Suprapubic skin (tissue), 4 donors: ENCODE measurements at regions not wholly inside any gene's neighbourhood (a gene's known extent, or its start where the extent isn't known, plus 50 kb on each side); places are given as distances from the start of the nearest gene placed in this dataset.

ENCODE experiments used
- DNase-seq, 2 donors: peaks; one replicate each; pipeline ENCODE4 v3.0.0-alpha.2; 2019; ENCODE audit warnings: low spot score in 2 of 2
- H3K27ac ChIP-seq: fragments of 200-600 bp; sonication (generic); one replicate; pipeline ENCODE4 v1.5.1; 2019
- H3K27me3 ChIP-seq: fragments of 200-600 bp; sonication (generic); one replicate; pipeline ENCODE4 v1.5.1; 2019
- H3K36me3 ChIP-seq: fragments of 200-600 bp; sonication (generic); one replicate; pipeline ENCODE4 v1.5.1; 2019
- H3K4me1 ChIP-seq: fragments of 200-600 bp; sonication (generic); one replicate; pipeline ENCODE4 v1.5.1; 2019
- H3K4me3 ChIP-seq: fragments of 200-600 bp; sonication (generic); one replicate; pipeline ENCODE4 v1.5.1; 2019; ENCODE audit warnings: mild to moderate bottlenecking
- H3K9me3 ChIP-seq: fragments of 200-600 bp; sonication (generic); one replicate; pipeline ENCODE4 v1.5.1; 2019
- EP300 ChIP-seq: sonication (generic); formaldehyde crosslinking; IDR thresholded peaks from one replicate; pipeline ENCODE4 v1.6.1; 2017; ENCODE audit warnings: antibody characterized with exemption
- POLR2A ChIP-seq, 2 donors: fragments of 450-650 bp; IDR thresholded peaks; one replicate each; pipeline ENCODE4 v1.6.1; 2017; ENCODE audit warnings: antibody characterized with exemption in 2 of 2, mild to moderate bottlenecking in 2 of 2, moderate library complexity in 2 of 2
- POLR2AphosphoS5 ChIP-seq, 3 donors: sonication (generic); formaldehyde crosslinking; IDR thresholded peaks; one replicate each; pipeline ENCODE4 v1.6.1; 2017; ENCODE audit warnings: antibody characterized with exemption in 3 of 3
- WGBS: methylation state at CpG from one replicate; pipeline ENCODE4 v1.1.5; 2018; 5-methylcytosine and 5-hydroxymethylcytosine counted together
- TF ChIP-seq, protein P1 (sequence below), 2 donors: fragments of 200-600 bp in 1 of 2; fragments of 450-650 bp in 1 of 2; sonication (generic) in 1 of 2; IDR thresholded peaks; one replicate each; pipeline ENCODE4 v1.5.1; 2016 to 2019; ENCODE audit warnings: antibody characterized with exemption in 2 of 2, mild to moderate bottlenecking in 1 of 2, moderate library complexity in 1 of 2

GRCh38 chr13:109381546-109382180, 404.7 kb downstream of the IRS2 start:
- WGBS: 32% methylated on average over 5 of the region's 5 CpGs
- Histone ChIP-seq H3K27ac (peak overlapping the region; percentile 29), H3K4me1 (no peaks in the 10 kb centered on the region), H3K36me3 (no peaks in the 10 kb centered on the region), H3K9me3 (no peaks in the 10 kb centered on the region), H3K27me3 (no peaks in the 10 kb centered on the region), H3K4me3 (no peak overlapping the region)
- TF ChIP-seq, protein P1, sequence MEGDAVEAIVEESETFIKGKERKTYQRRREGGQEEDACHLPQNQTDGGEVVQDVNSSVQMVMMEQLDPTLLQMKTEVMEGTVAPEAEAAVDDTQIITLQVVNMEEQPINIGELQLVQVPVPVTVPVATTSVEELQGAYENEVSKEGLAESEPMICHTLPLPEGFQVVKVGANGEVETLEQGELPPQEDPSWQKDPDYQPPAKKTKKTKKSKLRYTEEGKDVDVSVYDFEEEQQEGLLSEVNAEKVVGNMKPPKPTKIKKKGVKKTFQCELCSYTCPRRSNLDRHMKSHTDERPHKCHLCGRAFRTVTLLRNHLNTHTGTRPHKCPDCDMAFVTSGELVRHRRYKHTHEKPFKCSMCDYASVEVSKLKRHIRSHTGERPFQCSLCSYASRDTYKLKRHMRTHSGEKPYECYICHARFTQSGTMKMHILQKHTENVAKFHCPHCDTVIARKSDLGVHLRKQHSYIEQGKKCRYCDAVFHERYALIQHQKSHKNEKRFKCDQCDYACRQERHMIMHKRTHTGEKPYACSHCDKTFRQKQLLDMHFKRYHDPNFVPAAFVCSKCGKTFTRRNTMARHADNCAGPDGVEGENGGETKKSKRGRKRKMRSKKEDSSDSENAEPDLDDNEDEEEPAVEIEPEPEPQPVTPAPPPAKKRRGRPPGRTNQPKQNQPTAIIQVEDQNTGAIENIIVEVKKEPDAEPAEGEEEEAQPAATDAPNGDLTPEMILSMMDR (IDR thresholded peaks at IDR 0.05): no peak
- TF ChIP-seq EP300 (no peak), POLR2AphosphoS5 (IDR thresholded peaks at IDR 0.05) (no peak), POLR2A (IDR thresholded peaks at IDR 0.05) (no peak)
- DNase-seq: no peak

DNA sequence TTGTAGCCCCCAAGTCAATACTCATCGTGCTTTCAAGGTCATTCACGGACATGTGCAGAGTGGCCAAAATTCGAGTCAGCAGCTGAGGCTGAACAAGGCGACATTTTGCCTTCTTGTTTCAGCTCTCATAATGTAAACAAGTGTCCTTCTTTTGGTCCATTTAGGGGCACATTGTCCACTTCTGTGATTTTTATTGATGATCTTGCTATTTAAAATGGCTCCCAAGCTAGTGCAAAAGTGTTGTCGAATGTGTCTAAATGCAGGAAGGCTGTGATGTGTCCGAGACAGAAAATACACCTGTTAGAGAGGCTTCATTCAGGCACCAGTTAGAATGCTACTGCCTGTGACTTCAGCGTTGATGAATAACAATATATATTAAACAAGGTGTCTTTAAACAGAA, 405.9 kb downstream of the IRS2 start:
- Histone ChIP-seq H3K27me3 (no peaks in the 10 kb centered on the region), H3K27ac (no peak overlapping the region), H3K36me3 (no peaks in the 10 kb centered on the region), H3K4me1 (no peaks in the 10 kb centered on the region), H3K9me3 (no peaks in the 10 kb centered on the region), H3K4me3 (no peak overlapping the region)
- DNase-seq: no peak
- WGBS: 96% methylated on average over 7 of the region's 7 CpGs
- TF ChIP-seq POLR2A (IDR thresholded peaks at IDR 0.05) (no peak), POLR2AphosphoS5 (IDR thresholded peaks at IDR 0.05) (no peak), EP300 (no peak)
- TF ChIP-seq, protein P1 (IDR thresholded peaks at IDR 0.05): no peak

- 60% methylated on average over 3 of the region's 3 CpGs for WGBS
- Histone ChIP-seq H3K27ac (no peak overlapping the region), H3K4me3 (no peak overlapping the region), H3K9me3 (no peaks in the 10 kb centered on the region), H3K4me1 (no peaks in the 10 kb centered on the region), H3K36me3 (no peaks in the 10 kb centered on the region), H3K27me3 (no peaks in the 10 kb centered on the region)
- TF ChIP-seq, protein P1 (IDR thresholded peaks at IDR 0.05): no peak
- TF ChIP-seq POLR2AphosphoS5 (IDR thresholded peaks at IDR 0.05) (no peak), EP300 (no peak), POLR2A (IDR thresholded peaks at IDR 0.05) (no peak)
- DNase-seq: no peak
Measured at GRCh38 chr13:109379930-109380329, 406.5 kb downstream of the IRS2 start.

- no peak overlapping the region for H3K27ac ChIP-seq
- H3K27me3 ChIP-seq: no peaks in the 10 kb centered on the region
- WGBS: 79% methylated on average over 9 of the region's 9 CpGs
- DNase-seq: no peak
- no peaks in the 10 kb centered on the region for H3K4me1 ChIP-seq
- H3K36me3 ChIP-seq: no peaks in the 10 kb centered on the region
- no peaks in the 10 kb centered on the region for H3K9me3 ChIP-seq
- no peak overlapping the region for H3K4me3 ChIP-seq
- TF ChIP-seq, protein P1 (IDR thresholded peaks at IDR 0.05): no peak
- no peak for TF ChIP-seq POLR2AphosphoS5 (IDR thresholded peaks at IDR 0.05)
- TF ChIP-seq POLR2A (IDR thresholded peaks at IDR 0.05): no peak
- TF ChIP-seq EP300: no peak
Measured at GRCh38 chr13:109376936-109377335, 409.4 kb downstream of the IRS2 start.

DNA sequence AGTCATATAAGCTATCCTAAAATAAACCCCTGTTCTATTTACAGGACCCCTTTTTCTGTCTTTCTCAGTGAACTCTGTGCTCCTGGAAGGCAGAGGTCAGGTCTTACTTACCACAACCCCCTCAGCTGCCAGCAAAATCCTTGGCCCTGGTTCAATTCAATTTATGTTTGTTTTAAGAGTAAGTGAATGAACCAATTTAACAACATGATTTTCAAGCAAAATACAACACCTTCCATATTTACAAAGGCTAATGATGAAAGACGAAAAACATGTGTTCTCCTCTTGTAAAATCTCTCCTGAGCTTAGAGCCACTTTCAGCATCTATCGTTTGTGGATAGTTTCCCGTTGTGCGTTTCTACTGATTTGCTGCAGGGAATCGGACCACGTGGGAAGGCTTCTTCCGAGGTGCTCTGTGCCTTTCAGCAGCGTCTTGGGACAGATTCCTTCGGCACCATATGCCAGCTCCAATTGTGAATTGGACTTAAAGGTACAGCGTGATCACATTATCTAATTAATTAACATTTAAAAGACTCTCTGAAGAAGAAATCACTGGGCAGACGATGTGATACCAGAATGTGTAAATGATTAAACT, 411.7 kb downstream of the IRS2 start:
- H3K27me3 ChIP-seq: no peaks in the 10 kb centered on the region
- no peak overlapping the region for H3K4me3 ChIP-seq
- no peaks in the 10 kb centered on the region for H3K36me3 ChIP-seq
- WGBS: 85% methylated on average over 11 of the region's 11 CpGs
- H3K27ac ChIP-seq: no peak overlapping the region
- TF ChIP-seq POLR2A (IDR thresholded peaks at IDR 0.05) (no peak), POLR2AphosphoS5 (IDR thresholded peaks at IDR 0.05) (no peak), EP300 (no peak)
- TF ChIP-seq, protein P1 (IDR thresholded peaks at IDR 0.05): no peak
- no peak for DNase-seq
- H3K9me3 ChIP-seq: no peaks in the 10 kb centered on the region
- H3K4me1 ChIP-seq: no peaks in the 10 kb centered on the region
